Fibroblast of peridontal ligament (primary cell): ENCODE measurements at regions not wholly inside any gene's neighbourhood (a gene's known extent, or its start where the extent isn't known, plus 50 kb on each side); places are given as distances from the start of the nearest gene placed in this dataset.
A peak's percentile ranks its signal among the peaks of the same experiment; 100 is the strongest.
"Not testable (repeated sequence)": the region's sequence is repeated elsewhere in the genome, so short reads cannot be mapped to it uniquely, and the experiment has no call there.

ENCODE experiments used
- DNase-seq: peaks from one replicate; pipeline ENCODE4 v3.0.0-alpha.2; 2010; ENCODE audit errors: extremely low read depth

DNA sequence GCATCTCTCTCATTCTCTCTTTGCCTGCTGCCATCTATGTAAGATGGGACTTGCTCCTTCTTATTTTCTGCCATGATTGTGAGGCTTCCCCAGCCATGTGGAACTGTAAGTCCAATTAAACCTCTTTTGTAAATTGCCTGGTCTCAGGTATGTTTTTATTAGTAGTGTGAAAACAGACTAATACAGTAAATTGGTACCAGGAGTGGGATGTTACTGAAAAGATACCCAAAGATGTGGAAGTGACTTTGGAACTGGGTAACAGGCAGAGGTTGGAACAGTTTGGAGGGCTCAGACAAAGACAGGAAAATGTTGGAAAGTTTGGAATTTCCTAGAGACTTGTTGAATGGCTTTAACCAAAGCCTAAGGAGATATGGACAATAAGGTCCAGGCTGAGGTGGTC, 503.1 kb upstream of the SOX9 start:
- not testable (repeated sequence) for DNase-seq

DNA sequence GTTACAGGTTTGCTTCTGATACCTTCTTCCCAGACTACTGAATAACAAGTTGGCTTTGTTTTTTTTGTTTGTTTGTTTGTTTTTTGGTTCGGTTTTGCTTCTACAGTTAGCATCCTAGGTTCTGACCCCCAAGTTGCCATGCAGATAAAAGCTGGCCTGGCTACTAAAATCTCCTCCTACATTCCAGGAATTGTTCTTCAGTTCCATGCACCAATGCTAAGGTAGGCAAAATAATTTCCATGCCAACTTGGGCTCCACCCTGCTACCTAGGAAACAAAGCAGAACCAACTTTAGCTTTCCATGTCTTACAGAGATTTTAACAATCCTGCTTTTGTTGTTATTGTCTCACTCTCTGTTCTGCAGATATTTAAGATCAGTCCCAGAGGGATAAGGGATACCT, 495.5 kb upstream of the SOX9 start:
- DNase-seq, result no peak

DNA sequence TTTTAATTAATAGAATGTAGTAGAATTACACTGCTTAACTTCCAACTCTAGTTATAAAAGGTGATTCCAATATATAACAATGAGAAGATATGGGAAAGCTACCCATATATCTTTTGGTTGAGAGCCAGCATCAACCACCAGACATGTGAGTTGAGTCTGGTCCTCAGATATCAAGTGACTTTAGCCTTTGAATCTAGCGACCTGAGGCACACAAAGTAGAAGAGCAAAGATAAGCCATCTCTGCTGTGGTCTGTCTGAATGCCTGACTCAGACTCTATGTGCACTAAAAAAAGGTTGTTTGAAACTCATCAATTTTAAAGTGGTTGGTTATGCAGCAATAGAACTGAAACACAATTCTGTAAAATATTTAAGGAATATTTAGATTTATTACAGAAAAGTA, 492.5 kb upstream of the SOX9 start:
- DNase-seq, result no peak

- DNase-seq, result peak; percentile 43
Observed at GRCh38 chr17:71631483-71631882, 489.3 kb upstream of the SOX9 start.

- DNase-seq, result peak; percentile 59
Observed at GRCh38 chr17:71632328-71632727, 488.5 kb upstream of the SOX9 start.

DNA sequence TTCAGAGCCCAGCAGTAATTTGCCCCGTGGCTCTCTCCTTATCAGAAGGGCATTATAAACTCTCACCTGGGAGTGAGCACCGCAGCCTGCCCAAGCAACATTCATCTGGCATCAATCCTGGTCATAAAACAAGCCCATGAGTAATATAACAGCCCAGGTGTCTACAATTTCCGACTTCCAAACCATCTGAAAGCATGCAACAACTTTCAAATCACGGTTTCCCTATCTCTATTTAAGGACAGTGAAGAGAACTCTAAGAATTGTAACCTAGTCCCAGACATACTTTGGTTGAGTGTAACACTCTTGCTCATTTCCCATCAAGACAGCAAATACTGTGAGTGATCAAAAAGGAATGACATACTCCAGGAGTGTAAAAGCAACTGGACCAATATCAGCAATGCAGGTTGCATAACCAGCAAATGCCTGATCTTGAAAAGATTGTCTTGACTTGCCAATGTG, 487.4 kb upstream of the SOX9 start:
- DNase-seq, result peak; percentile 91

DNA sequence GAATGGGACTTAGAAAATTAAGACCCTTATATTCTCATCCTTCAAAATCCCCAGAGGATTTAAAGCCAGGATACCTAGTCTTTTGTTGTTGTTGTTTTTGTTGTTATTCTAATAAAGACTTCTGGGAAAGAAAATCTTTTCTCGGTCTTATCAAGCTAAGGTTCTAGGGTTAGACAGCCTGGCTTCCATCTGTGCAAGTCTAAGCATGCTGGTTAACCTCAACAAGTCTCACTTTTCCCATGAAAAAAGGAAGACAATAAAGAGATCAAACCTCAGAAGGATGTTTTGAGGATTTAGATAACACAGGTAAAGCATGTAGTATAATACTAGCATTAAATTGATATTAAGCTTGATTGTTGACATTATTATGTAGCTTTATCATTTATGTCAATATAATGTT, 486.4 kb upstream of the SOX9 start:
- DNase-seq, result no peak

- no peak for DNase-seq
Observed at GRCh38 chr17:71635187-71635586, 485.6 kb upstream of the SOX9 start.

DNA sequence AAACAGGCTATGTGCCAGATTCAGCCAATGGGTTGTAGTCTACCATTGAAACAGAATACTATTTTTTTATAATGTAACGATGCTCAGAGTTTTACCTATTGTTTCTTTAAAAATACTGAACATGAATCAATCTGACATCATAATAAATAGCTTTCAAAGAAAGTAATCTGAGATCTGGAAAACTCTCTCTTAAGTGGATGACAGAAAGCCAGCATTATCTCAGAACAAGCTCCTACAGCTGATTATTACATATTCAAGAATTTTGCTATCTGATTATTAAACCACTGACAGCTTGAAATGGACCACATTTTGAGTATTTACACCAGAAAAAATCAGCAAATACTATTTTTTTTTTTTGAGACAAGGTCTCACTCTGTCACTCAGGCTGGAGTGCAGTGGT, 484.2 kb upstream of the SOX9 start:
- DNase-seq, result no peak

- DNase-seq, result no peak
Observed at GRCh38 chr17:71638668-71639067, 482.2 kb upstream of the SOX9 start.

- no peak for DNase-seq
Observed at GRCh38 chr17:71639865-71640264, 481.0 kb upstream of the SOX9 start.

GRCh38 chr17:71646890-71647289, 473.9 kb upstream of the SOX9 start:
- not testable (repeated sequence) for DNase-seq

DNA sequence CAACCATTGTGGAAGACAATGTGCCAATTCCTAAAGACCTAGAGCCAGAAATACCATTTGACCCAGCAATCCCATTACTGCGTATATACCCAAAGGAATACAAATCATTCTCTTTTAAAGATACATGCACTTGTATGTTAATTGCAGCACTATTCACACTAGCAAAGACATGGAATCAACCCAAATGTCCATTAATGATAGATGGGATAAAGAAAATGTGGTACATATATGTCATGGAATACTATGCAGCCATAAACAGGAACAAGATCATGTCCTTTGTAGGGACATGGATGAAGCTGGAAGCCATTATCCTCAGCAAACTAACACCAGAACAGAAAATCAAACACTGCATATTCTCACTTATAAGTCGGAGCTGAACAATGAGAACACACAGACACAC, 472.5 kb upstream of the SOX9 start:
- not testable (repeated sequence) for DNase-seq

DNA sequence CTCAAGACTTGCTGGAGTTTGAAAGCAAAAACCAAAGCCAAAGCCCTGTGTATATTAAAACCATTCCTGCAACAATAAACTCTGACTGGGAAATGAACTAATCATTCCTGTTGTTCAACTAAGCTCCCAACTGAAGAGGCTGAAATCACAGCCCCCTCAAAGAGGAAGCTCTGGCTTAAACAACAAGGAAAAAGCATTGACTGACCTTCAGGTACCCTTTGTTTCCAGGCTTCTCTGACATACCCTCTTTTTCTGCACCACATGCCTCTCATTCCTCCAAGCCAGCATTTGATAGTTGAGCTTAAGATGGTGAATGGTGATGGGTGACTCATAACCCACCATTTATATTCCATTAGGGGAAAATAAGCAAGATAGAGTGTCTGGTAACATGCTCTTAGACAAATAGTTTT, 470.9 kb upstream of the SOX9 start:
- peak; percentile 58 for DNase-seq

- DNase-seq, result no peak
Observed at GRCh38 chr17:71655542-71655941, 465.3 kb upstream of the SOX9 start.

GRCh38 chr17:71656964-71657858, 463.6 kb upstream of the SOX9 start:
- no peak for DNase-seq

GRCh38 chr17:71658996-71659395, 461.8 kb upstream of the SOX9 start:
- DNase-seq, result no peak

DNA sequence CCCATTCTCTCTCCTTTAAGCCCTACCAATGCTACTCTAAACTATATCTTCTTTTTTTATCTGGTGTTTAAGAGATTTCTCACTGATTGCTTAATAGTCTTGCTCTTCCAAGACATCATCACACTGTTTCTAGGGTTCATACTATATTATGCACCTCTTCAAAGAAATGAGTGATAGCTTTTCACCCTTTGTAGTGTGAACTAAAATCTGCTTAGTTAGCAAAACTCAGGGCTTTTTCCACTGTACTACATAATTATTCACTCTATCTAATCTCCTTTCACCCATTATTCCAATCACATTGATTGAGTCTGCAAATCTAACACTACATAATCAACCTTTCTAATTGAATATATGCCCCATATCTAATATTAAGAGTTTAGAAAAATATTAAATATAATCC, 456.0 kb upstream of the SOX9 start:
- no peak for DNase-seq

DNA sequence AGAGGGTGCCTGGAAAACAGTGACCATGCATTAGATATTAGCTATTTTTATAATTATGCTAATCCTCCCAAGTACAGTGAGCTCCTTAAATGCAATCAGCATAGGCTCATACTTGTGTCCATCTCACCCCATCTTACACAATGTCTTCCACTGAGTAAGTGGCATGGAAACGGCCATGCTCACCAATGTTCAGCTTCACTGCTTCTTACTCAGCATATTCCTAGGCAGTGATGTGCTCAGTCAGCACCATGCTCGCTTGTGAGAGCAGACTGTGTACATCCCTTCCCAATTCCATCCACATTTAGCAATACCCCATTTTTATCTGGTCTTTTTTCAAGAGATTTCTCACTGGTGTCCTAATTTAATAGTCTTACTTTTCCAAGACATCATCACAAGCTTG, 454.8 kb upstream of the SOX9 start:
- no peak for DNase-seq

- peak; percentile 7 for DNase-seq
Observed at GRCh38 chr17:71667661-71668060, 453.2 kb upstream of the SOX9 start.

GRCh38 chr17:71668807-71669206, 452.0 kb upstream of the SOX9 start:
- DNase-seq, result no peak

- peak; percentile 48 for DNase-seq
Observed at GRCh38 chr17:71677439-71677838, 443.4 kb upstream of the SOX9 start.

DNA sequence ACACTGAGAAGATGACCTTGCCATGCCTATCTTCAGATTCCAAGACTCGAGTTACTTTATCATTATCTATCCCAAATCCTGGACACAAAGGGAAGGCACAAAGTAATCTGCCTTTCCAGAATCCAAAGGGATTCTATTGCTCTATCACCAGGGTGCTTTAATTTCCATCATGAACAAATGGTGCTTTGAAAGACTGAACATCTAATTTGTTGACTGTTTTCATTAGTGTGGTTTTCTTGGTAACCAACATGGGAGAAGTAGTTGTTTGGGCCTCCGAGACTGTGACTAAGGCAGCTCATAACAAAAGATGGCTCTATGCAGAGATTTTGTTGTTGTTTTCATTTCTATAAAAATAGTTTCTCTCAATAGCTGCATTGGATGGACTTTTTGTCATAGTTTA, 441.0 kb upstream of the SOX9 start:
- DNase-seq, result no peak
